ENCODE measurements at regions not wholly inside any gene's neighbourhood (a gene's known extent, or its start where the extent isn't known, plus 50 kb on each side); places are given as distances from the start of the nearest gene placed in this dataset.

GRCh38 chr22:27620367-27621154, 181.0 kb downstream of the MN1 start:
- no peak for DNase-seq (ENCODE audit: low read depth in 1 of 2, low spot score in 1 of 2)

- DNase-seq (ENCODE audit: low read depth in 1 of 2, low spot score in 1 of 2) = no peak
Observed at GRCh38 chr22:27621486-27622070, 180.0 kb downstream of the MN1 start.

- DNase-seq (ENCODE audit: low read depth in 1 of 2, low spot score in 1 of 2) = no peak
Observed at GRCh38 chr22:27624042-27624441, 177.5 kb downstream of the MN1 start.

- DNase-seq (ENCODE audit: low read depth in 1 of 2, low spot score in 1 of 2) = no peak
Observed at GRCh38 chr22:27624705-27625104, 176.9 kb downstream of the MN1 start.

- DNase-seq (ENCODE audit: low read depth in 1 of 2, low spot score in 1 of 2) = no peak
Observed at GRCh38 chr22:27625769-27626674, 175.5 kb downstream of the MN1 start.

- DNase-seq (ENCODE audit: low read depth in 1 of 2, low spot score in 1 of 2) = no peak
Observed at GRCh38 chr22:27626675-27627443, 174.7 kb downstream of the MN1 start.

- no peak for DNase-seq (ENCODE audit: low read depth in 1 of 2, low spot score in 1 of 2)
Observed at GRCh38 chr22:27627444-27627833, 174.1 kb downstream of the MN1 start.

- no peak for DNase-seq (ENCODE audit: low read depth in 1 of 2, low spot score in 1 of 2)
Observed at GRCh38 chr22:27627901-27628300, 173.7 kb downstream of the MN1 start.

- no peak for DNase-seq (ENCODE audit: low read depth in 1 of 2, low spot score in 1 of 2)
Observed at GRCh38 chr22:27628341-27628740, 173.2 kb downstream of the MN1 start.

GRCh38 chr22:27628891-27629631, 172.5 kb downstream of the MN1 start:
- no peak for DNase-seq (ENCODE audit: low read depth in 1 of 2, low spot score in 1 of 2)

GRCh38 chr22:27629908-27630673, 171.5 kb downstream of the MN1 start:
- no peak for DNase-seq (ENCODE audit: low read depth in 1 of 2, low spot score in 1 of 2)

GRCh38 chr22:27630754-27631153, 170.8 kb downstream of the MN1 start:
- DNase-seq (ENCODE audit: low read depth in 1 of 2, low spot score in 1 of 2) = no peak

- DNase-seq (ENCODE audit: low read depth in 1 of 2, low spot score in 1 of 2) = no peak
Observed at GRCh38 chr22:27631641-27632040, 169.9 kb downstream of the MN1 start.

- no peak for DNase-seq (ENCODE audit: low read depth in 1 of 2, low spot score in 1 of 2)
Observed at GRCh38 chr22:27632451-27633295, 168.9 kb downstream of the MN1 start.

GRCh38 chr22:27633296-27633871, 168.2 kb downstream of the MN1 start:
- DNase-seq (ENCODE audit: low read depth in 1 of 2, low spot score in 1 of 2) = no peak

- no peak for DNase-seq (ENCODE audit: low read depth in 1 of 2, low spot score in 1 of 2)
Observed at GRCh38 chr22:27634043-27634740, 167.4 kb downstream of the MN1 start.

- no peak for DNase-seq (ENCODE audit: low read depth in 1 of 2, low spot score in 1 of 2)
Observed at GRCh38 chr22:27635435-27635834, 166.1 kb downstream of the MN1 start.

- no peak for DNase-seq (ENCODE audit: low read depth in 1 of 2, low spot score in 1 of 2)
Observed at GRCh38 chr22:27635852-27636251, 165.7 kb downstream of the MN1 start.

Data from stimulated activated CD4-positive, alpha-beta T cell treated with anti-CD3 and anti-CD28 coated beads, Interleukin-15, amount 100 ng/mL, for 1 hour (primary cell).